GM10248 (cell line): ENCODE measurements at regions not wholly inside any gene's neighbourhood (a gene's known extent, or its start where the extent isn't known, plus 50 kb on each side); places are given as distances from the start of the nearest gene placed in this dataset.

Experiments
- CTCF ChIA-PET: fragments of 300-600 bp; sonication (Branson Sonifier 250); formaldehyde crosslinking; extraction: SDS; loops from one replicate; lab custom pipeline; 2021; ENCODE audit warnings: antibody characterized with exemption; lab: Yijun Ruan, JAX
- POLR2A ChIA-PET: fragments of 350-650 bp; sonication (Branson Sonifier 250); formaldehyde crosslinking; extraction: SDS; loops from one replicate; lab custom pipeline; 2020; ENCODE audit warnings: antibody characterized with exemption; lab: Yijun Ruan, JAX
- DNase-seq: peaks from one replicate; pipeline ENCODE4 v3.0.0; 2012; ENCODE audit errors: extremely low spot score
- CTCF ChIP-seq: IDR thresholded peaks from 2 replicates; pipeline ENCODE4 v1.5.1; 2012; ENCODE audit warnings: mild to moderate bottlenecking, low read depth; ENCODE audit errors: extremely low read depth, missing control alignments, control extremely low read depth

DNA sequence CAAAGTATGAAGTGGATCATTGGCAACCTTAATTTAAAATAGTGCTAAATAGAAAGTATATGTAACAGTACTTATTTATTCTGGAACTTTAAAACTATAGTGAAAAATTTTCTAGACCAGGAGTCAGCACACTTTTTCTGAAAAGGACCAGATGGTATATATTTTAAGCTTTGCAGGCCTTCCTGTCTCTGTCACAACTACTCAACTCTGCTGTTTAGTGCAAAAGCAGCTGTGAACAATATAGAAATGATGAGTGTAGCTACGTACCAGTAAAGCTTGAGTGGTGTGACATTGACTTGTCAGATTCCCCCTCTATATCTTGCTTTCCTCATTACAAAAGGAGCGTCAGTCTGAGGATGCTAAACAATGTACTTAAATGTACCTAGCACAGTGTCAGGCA is 88.1 kb upstream of the IGFBP3 start:
- ChIA-PET CTCF (interaction anchor here (1.1 kb wide), 1 partner anchor 14 kb away, joined by 3 read pairs; no protein-coding TSS in a partner anchor), POLR2A (no interaction called here)
- no peak for TF ChIP-seq CTCF
- no peak for DNase-seq

- CTCF ChIA-PET: interaction anchor here (0.7 to 1.1 kb wide), 2 partner anchors 11 to 15 kb away, joined by 3 to 4 read pairs; no protein-coding TSS in a partner anchor
- DNase-seq: no peak
- POLR2A ChIA-PET: no interaction called here
- no peak for TF ChIP-seq CTCF
Measured at GRCh38 chr7:46007990-46008643, 87.0 kb upstream of the IGFBP3 start.

DNA sequence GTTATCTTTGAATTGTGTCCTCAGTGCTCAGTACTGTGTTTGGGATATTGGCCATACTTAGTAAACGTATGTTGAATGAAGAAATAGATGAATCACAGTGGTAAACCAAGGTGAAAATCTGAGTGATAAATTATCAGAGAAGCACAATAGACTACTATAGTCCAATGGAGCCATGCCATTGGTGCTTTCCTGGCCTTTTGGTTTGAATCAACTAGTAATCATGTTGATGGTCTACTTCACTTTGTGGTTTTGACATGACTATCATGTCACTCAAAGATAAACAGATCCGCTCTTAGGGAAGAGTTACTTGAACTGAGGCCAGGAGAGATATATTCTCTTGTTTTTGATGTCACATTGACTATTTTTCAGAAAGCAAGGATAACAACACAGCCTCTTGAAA is 86.1 kb upstream of the IGFBP3 start:
- TF ChIP-seq CTCF: no peak
- ChIA-PET CTCF (no interaction called here), POLR2A (no interaction called here)
- no peak for DNase-seq

DNA sequence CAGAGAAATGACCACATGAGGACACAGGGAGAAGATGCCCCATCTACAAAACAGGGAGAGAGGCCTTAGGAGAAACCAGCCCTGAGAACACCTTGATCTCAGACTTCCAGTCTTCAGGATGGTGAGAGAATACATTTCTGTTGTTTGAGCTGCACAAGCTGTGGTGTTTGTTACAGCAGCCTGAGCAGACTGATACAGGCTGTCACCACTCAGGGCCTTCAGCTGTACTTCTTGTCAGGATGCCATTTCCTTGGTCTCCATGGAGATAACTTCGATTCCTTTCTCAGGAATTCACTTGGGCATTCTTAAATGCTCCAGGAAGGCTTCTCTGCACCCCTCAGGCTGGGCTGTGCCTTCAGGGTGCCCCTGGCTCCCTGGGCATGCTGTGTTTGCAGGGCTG is 85.7 kb upstream of the IGFBP3 start:
- no peak for DNase-seq
- no peak for TF ChIP-seq CTCF
- CTCF ChIA-PET: no interaction called here
- POLR2A ChIA-PET: no interaction called here

- no peak for TF ChIP-seq CTCF
- no peak for DNase-seq
- POLR2A ChIA-PET: no interaction called here
- CTCF ChIA-PET: no interaction called here
Measured at GRCh38 chr7:46006212-46006611, 85.1 kb upstream of the IGFBP3 start.

DNA sequence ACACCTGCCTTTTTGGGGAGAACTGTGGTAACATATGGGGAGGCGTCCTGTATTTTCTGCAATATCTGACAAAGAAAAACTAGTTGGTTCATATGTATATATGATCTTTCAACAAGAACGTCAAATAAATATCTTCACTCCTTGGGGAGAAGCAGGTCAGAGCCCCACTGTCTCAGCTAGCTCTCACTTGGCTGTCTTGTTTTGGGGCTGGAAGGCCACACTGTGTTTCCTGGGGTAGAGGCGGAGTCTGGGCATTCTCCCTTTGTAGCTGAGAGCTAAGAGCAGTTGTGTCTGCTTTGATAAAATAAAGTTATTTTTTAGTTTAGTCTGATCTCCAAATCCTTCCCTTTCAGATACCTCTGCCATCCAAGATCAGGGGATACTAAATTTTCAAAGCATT is 83.9 kb upstream of the IGFBP3 start:
- ChIA-PET CTCF (interaction anchor here (1.8 kb wide), 1 partner anchor 19 kb away, joined by 5 read pairs; no protein-coding TSS in a partner anchor), POLR2A (no interaction called here)
- DNase-seq: no peak

More for the DNA sequence above, 83.9 kb upstream of the IGFBP3 start:
- no peak for TF ChIP-seq CTCF
